HG03064 (cell line): ENCODE measurements at regions not wholly inside any gene's neighbourhood (a gene's known extent, or its start where the extent isn't known, plus 50 kb on each side); places are given as distances from the start of the nearest gene placed in this dataset.

Source experiments
- ATAC-seq: cut with Tn5 transposase; IDR thresholded peaks from one replicate; pipeline ENCODE4 v1.9.1; 2021; ENCODE audit warnings: low read depth; ENCODE audit not compliant: unreplicated experiment

GRCh38 chr18:2179498-2180183 is 391.7 kb downstream of the METTL4 start:
- ATAC-seq = no peak

GRCh38 chr18:2180586-2180985 is 390.7 kb downstream of the METTL4 start:
- ATAC-seq = no peak

- no peak for ATAC-seq
Observed at GRCh38 chr18:2183432-2183831, 387.9 kb downstream of the METTL4 start.

- no peak for ATAC-seq
Observed at GRCh38 chr18:2186967-2187366, 384.3 kb downstream of the METTL4 start.

GRCh38 chr18:2188258-2188657 is 383.0 kb downstream of the METTL4 start:
- ATAC-seq = no peak

GRCh38 chr18:2191180-2191790 is 380.0 kb downstream of the METTL4 start:
- ATAC-seq = no peak

- no peak for ATAC-seq
Observed at GRCh38 chr18:2192562-2192961, 378.7 kb downstream of the METTL4 start.

GRCh38 chr18:2197946-2198345 is 373.4 kb downstream of the METTL4 start:
- no peak for ATAC-seq

GRCh38 chr18:2199060-2199459 is 372.2 kb downstream of the METTL4 start:
- ATAC-seq = no peak

- no peak for ATAC-seq
Observed at GRCh38 chr18:2201036-2201600, 370.2 kb downstream of the METTL4 start.

- ATAC-seq = no peak
Observed at GRCh38 chr18:2204736-2205135, 366.6 kb downstream of the METTL4 start.

- ATAC-seq = no peak
Observed at GRCh38 chr18:2207294-2207693, 364.0 kb downstream of the METTL4 start.

- ATAC-seq = no peak
Observed at GRCh38 chr18:2212598-2213205, 358.6 kb downstream of the METTL4 start.

GRCh38 chr18:2213905-2214304 is 357.4 kb downstream of the METTL4 start:
- ATAC-seq = no peak

GRCh38 chr18:2217356-2217755 is 353.9 kb downstream of the METTL4 start:
- no peak for ATAC-seq

- ATAC-seq = no peak
Observed at GRCh38 chr18:2218101-2218500, 353.2 kb downstream of the METTL4 start.

GRCh38 chr18:2219706-2220105 is 351.6 kb downstream of the METTL4 start:
- ATAC-seq = no peak

GRCh38 chr18:2222270-2223185 is 348.8 kb downstream of the METTL4 start:
- ATAC-seq = no peak

- no peak for ATAC-seq
Observed at GRCh38 chr18:2223449-2223848, 347.9 kb downstream of the METTL4 start.

- ATAC-seq = no peak
Observed at GRCh38 chr18:2223849-2224248, 347.5 kb downstream of the METTL4 start.

GRCh38 chr18:2236232-2236631 is 335.1 kb downstream of the METTL4 start:
- ATAC-seq = no peak
